HPDE6-E6E7 (cell line): ENCODE measurements at regions not wholly inside any gene's neighbourhood (a gene's known extent, or its start where the extent isn't known, plus 50 kb on each side); places are given as distances from the start of the nearest gene placed in this dataset.
"Not testable (repeated sequence)": the region's sequence is repeated elsewhere in the genome, so short reads cannot be mapped to it uniquely, and the experiment has no call there.

Source experiments
- DNase-seq: peaks from one replicate; pipeline ENCODE4 v3.0.0; 2011; ENCODE audit warnings: missing footprints; ENCODE audit errors: extremely low spot score

DNA sequence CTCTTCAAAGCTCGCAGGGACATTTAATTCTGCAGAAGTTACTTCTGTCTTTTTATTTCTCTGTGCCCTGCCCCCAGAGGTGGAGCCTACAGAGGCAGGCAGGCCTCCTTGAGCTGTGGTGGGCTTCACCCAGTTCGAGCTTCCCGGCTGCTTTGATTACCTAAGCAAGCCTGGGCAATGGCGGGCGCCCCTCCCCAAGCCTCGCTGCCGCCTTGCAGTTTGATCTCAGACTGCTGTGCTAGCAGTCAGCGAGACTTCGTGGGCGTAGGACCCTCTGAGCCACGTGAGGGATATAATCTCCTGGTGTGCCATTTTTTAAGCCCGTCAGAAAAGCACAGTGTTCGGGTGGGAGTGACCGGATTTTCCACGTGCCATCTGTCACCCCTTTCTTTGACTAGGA is 1322.9 kb upstream of the ACO1 start:
- DNase-seq = not testable (repeated sequence)

DNA sequence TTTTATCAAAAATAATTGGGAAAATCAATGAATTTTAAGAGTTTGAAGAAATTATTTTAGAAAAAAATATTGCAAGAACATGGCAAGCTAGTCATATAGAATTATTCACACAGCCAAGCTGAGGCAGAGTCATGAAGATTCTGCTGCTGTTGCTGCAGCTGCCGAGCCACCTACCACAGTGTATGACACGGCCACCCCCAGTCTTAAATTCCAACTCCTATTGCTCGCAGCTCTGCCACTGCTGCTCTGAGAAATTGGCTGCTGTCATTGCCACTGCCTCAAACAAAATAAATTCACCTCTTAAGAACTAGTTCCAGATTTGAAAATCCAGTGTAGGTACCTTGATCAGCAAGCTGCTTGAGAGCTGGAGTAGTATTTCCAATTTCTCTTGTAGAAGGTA is 1318.8 kb upstream of the ACO1 start:
- DNase-seq = no peak

DNA sequence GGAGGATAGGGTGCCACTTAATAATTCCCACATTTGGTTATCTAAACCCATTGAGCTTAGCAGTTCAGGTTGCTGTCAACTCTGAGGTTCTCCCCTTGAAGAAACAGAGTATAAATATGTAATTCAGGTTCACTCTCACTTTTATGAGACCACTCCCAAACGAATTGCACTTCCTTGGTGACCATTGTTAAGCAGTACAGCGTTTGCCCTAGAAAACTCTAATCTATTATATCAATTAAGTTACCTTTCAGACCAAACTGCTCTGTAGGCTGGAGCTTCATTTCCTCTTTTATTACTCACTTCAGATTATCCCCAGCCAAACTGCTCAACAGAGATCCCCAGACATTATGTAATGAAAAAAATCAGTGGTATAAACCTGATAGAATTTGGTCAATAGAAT is 1317.0 kb upstream of the ACO1 start:
- no peak for DNase-seq

DNA sequence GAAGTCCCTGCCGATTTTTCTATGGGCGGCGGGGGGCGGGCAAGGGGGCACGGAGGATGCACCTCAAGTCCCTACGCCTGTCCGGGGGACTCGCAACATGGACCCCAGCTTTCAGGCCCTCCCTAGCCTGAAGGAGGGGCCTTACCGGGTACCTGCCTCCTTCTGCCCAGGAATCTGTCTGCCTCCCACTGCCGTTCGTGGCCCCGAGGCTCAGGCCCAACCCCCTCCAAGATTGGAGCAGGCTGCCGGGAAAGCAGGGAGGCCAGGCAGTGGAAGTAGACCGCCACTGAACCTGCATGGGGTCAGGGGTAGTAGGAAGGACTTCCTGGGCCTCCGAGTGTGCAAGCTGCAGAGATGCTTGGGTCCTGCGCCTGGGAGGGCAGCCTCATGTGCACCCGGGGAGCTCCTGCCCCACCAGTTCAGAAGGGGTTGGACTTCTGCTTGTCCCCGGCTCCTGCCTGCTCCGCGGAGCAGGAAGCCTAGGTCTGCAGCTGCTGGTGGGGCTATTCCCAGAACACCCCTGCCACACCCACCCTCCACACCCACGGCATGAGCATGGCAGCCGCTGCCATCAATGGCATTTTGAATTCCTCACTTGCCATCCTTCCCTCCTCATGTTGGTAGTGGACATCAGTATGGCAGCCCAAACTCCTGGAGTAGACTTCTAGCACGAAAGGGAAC is 1312.7 kb upstream of the ACO1 start:
- DNase-seq = no peak

DNA sequence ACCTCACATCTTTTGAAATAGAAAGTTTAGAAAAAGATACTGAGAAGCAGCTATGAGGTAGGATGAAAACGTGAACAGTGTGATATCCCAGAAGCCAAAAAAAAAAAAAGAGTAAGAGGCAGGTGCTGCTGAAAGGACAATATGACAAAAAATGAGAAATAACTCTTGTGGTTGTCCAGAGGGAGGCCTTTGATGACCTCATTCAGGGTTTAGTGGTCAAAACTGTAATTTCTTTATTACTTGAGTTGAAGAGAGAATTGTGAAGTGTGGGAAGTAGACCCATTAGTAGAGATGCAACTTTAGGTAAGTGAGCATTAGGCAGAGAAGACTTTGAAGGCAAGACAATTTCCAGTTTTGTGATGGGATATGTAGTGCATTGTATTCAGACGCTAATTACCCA is 1306.3 kb upstream of the ACO1 start:
- no peak for DNase-seq

GRCh38 chr9:31084350-31084749 is 1300.1 kb upstream of the ACO1 start:
- DNase-seq = no peak

DNA sequence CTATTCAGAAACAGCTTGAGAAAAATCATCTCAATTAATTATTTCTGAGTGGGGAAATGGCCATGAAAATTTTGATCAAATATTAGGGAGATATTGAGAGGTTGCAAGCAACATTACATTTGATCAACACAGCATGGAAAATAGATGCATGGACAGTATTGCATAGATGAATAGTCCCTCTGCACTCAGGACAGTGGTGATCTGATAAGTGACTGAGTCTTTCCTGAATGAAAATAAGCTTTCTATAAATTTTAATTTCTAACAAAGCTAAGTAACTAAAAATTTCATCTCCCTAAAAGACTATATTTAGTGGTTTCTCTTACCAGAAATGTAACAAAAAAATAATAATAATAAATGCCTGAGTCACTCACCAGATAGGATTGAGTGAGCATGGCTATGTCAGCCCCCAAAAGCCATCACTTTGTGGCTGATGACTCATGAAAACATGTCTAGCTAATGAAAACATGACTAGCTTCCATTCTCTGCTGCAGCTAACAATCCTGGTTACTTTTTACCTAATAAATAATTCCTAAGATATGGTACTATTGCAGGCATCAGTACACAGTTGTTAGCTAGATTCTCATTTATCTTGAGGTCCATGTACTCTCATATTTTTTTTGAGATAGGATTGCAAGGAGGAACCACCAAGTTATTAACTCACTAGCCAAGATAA is 1294.8 kb upstream of the ACO1 start:
- DNase-seq = peak; percentile 10

DNA sequence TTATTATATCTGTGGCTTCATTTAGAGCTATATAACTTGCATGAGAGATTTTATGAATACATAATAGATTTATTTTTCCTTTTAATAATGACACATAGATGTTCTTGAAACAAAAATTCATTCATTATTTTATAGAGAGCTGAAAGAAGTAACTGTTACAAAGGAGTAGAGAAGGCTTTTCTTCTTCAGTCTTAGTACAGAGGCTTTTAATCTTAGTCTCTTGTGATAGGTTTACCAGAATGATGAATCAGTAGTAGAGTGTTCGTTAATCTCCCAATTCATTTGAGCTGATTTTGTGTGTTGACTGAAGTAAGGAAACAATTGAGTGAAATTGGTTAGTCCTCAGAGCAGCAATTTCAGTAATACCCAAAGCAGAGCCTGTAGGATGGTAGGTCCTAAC is 1284.1 kb upstream of the ACO1 start:
- DNase-seq = no peak

DNA sequence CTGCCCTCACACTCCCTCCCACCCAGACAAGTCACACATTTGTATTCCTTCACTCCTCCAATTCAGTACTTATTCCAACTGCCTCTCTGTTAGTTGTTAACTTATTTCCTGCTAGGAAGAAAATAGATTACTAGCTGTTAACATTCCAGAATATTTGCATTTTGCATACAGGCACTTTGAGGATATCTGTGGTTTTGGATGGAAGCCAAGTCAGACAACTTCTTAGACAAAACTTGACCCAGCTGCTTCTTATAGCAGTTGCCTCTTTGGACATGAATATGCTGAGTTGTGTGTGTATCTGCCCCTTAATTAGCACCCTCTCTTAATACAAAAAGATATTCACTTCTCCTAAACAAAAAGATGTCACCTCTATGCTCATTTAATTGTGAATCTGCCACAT is 1280.6 kb upstream of the ACO1 start:
- no peak for DNase-seq

DNA sequence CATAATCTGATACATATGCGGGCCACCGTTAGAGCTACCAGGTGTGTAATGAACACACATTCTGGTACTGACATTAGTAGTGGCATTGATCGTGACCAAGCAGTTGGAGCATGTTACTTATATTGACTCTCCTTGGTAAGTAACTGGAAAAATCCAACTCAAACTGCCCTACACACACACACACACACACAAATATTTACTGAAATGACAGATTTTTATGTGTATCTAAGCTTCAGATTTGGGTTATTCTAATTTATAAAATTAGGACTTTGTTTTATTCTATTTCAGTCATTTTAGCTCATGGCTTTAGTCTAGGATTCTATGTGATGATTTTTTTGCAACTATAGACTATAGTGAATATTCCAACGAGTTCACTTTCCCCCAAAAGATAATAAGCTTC is 1280.2 kb upstream of the ACO1 start:
- no peak for DNase-seq

DNA sequence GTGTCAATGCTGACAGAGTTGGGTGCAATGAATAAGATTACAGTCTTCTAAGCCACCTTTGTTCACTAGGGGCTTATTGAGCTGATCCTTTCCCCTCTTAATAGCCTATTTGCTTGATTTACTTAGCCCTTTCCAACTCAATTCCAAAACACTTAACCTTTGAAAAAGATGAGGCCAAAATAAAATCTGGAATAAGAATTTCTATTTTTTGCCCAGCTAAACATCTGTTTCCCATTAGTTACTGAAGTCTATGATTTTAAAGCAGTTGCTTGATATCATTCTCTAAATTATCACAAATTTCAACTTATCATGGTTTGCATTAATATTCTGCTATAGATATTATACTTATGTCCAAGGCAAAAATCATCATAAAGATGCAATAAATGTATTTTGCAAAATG is 1272.0 kb upstream of the ACO1 start:
- DNase-seq = no peak

GRCh38 chr9:31114346-31114745 is 1270.1 kb upstream of the ACO1 start:
- DNase-seq = no peak

- DNase-seq = peak; percentile 50
Observed at GRCh38 chr9:31119890-31120454, 1264.5 kb upstream of the ACO1 start.

DNA sequence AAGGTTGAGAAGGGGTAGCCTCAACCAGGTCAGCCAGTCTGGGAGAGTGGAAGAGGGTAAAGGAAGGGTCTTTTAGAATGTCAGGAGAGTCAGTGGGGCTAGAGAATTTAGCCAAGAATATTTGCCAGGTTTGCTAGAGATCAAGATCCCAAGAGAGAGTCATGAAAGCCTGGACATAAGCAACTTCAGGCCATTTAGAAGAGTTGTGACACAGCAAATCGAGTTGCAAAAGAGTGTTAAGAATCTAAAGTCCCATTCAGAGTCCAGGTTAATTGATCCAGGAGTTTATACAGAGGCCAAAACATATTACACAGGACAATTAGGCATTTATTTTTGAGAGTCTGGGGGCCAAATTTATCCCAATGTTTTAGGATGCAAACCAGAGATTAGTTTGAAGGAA is 1260.1 kb upstream of the ACO1 start:
- DNase-seq = no peak

- DNase-seq = no peak
Observed at GRCh38 chr9:31135567-31135966, 1248.9 kb upstream of the ACO1 start.

- DNase-seq = no peak
Observed at GRCh38 chr9:31136524-31136923, 1247.9 kb upstream of the ACO1 start.

DNA sequence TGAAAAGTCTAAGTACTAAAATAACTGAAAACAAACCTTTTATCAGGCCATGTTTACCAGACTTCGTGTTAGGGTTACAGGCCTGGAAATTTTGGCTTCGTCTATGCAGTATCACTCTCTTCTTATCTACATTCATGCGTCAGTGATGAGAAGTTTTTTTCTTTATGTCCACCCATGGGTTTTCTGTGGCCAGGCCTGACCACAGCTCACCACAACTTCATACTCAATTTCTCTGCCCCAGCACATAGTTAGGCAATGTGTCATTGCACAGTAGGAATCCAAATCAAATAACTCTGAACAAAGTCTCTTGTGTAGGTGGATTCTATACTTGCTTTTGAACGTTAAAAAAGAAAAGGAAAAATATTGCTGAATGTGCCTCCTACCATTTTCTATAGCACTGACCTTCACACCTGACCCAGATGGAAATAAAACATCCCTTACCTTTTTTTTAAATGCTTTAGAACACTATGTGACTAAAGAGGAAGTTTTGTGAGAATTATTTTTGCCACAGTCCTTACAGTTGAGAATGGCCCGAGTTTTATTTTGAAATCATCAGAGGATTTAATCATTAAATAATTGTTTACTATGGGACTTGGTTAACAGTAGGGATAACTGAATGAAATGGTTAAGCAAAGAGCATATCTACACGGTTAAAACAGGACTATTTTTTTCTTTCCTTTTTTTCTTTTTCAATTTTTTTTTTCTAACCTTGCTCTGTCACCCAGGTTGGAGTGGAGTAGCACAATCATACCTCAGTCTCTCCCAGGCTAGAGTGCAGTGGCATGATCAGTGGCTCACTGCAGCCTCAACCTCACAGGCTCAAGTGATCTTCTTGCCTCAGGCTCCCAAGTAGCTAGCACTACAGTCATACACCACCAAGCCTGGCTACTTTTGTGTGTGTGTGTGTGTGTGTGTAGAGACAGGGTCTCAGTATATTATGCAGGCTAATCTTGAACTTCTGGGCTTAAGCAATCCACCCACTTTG is 1247.0 kb upstream of the ACO1 start:
- peak; percentile 40 for DNase-seq

GRCh38 chr9:31140316-31140715 is 1244.1 kb upstream of the ACO1 start:
- DNase-seq = peak; percentile 19

GRCh38 chr9:31142456-31142855 is 1242.0 kb upstream of the ACO1 start:
- DNase-seq = no peak

DNA sequence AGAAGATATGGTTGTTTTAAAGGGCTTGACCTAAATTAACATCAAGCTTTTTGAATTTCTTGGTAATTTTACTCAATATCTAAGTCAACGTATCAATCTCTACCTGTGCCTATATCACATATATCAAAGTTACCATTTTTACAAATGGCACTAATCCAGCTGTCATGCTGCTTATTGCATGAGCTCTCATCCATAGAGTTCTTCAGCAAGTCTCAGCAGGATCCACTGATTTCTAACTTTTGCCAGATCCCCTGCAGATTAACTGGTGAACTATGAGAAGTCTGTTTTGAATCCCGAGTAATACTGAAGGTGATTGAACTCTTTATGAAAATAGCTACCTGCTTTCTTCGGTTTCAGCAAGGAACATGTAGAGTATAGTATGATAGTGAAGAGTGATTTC is 1239.8 kb upstream of the ACO1 start:
- DNase-seq = no peak

DNA sequence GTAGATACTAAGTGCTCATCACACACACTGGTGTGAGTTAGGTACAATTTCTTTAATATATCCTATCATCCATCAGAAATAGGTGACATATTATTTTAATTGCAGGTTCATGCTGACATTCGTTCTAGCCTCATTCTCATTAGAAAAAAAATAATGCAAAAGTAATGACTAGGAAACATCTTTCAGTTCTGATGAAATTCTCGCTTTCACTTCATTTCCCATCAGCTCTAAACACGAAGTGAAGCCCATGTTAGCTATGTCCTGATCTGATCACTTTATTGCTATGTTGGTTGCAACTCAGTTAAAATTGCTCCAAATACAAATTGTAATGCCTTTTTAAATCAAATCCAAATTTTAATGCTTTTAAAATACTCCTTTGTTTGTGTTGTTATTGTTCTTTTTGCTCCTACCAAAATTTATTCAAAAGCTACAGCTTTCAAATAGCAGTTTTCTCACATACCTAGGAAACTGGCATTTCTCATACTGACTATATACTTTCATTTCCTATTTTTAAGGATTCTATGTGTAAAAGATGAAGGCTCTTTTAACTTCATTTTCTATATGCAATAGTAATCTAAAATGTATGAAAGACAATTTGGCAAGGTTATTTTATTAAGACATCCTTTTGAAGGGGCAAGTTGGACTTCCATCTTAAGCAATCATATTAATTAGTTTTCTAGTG is 1237.8 kb upstream of the ACO1 start:
- no peak for DNase-seq
